Heart right ventricle (tissue), 16 donors: ENCODE measurements at regions not wholly inside any gene's neighbourhood (a gene's known extent, or its start where the extent isn't known, plus 50 kb on each side); places are given as distances from the start of the nearest gene placed in this dataset.

Experiments
- ATAC-seq, 8 donors: fragments of 200-7000 bp; cut with Tn5 transposase; one replicate each; pipeline ENCODE4 v1.9.1; 2020; ENCODE audit warnings: mild to moderate bottlenecking in 8 of 8, moderate library complexity in 8 of 8, moderate number of reproducible peaks in 1 of 8
- DNase-seq, 2 donors: peaks; one replicate each; pipeline ENCODE4 v3.0.0-alpha.2; 2020
- H3K27ac ChIP-seq, 10 donors: fragments of 200-600 bp; sonication (generic) in 2 of 10; one replicate each; pipeline versions ENCODE4 v1.5.0 to v1.8.0; 2020 to 2022; ENCODE audit warnings: mild to moderate bottlenecking in 3 of 10
- H3K27me3 ChIP-seq, 7 donors: fragments of 200-600 bp; one replicate each; pipeline ENCODE4 v1.8.0; 2021 to 2022; ENCODE audit warnings: mild to moderate bottlenecking in 2 of 7
- H3K36me3 ChIP-seq, 9 donors: fragments of 200-600 bp; sonication (generic) in 1 of 9; one replicate each; pipeline versions ENCODE4 v1.5.0 to v1.8.0; 2020 to 2022; ENCODE audit warnings: mild to moderate bottlenecking in 2 of 9
- H3K4me1 ChIP-seq, 9 donors: fragments of 200-600 bp; sonication (generic) in 1 of 9; one replicate each; pipeline versions ENCODE4 v1.5.0 to v1.8.0; 2020 to 2022; ENCODE audit warnings: mild to moderate bottlenecking in 4 of 9
- H3K4me3 ChIP-seq, 10 donors: fragments of 200-600 bp; sonication (generic) in 2 of 10; one replicate each; pipeline versions ENCODE4 v1.5.0 to v1.8.0; 2020 to 2022; ENCODE audit warnings: mild to moderate bottlenecking in 7 of 10, moderate library complexity in 2 of 10
- H3K9me3 ChIP-seq, 11 donors: fragments of 200-600 bp in 10 of 11; sonication (generic) in 2 of 11; one replicate each; pipeline versions ENCODE4 v1.5.0 to v1.8.0; 2013 to 2022; ENCODE audit warnings: mild to moderate bottlenecking in 2 of 11, control low read depth in 1 of 11, moderate library complexity in 1 of 11
- CTCF ChIP-seq, 9 donors: fragments of 200-600 bp; sonication (generic) in 2 of 9; IDR thresholded peaks; one replicate each; pipeline versions ENCODE4 v1.5.0 to v1.8.0; 2021 to 2022; ENCODE audit warnings: antibody characterized with exemption in 9 of 9, mild to moderate bottlenecking in 5 of 9, moderate library complexity in 1 of 9
- WGBS, 2 donors: extraction: QIAGEN DNeasy Blood & Tissue Kit; methylation state at CpG; one replicate each; pipeline ENCODE4 v1.1.7; 2013; ENCODE audit warnings: inconsistent platforms in 1 of 2; 5-methylcytosine and 5-hydroxymethylcytosine counted together
- intact Hi-C, 10 donors: fragments of 100-400 bp; cut with DNase I; formaldehyde crosslinking; loops; one replicate each; pipeline versions ENCODE4 v1.11.1 to v1.14.2; 2022
- donor health status: Arrhythmogenic right ventricular cardiomyopathy.
- donor health status: ischemic (EF 13 %, LVEDD 7.1; RV severe dilation, severe dysfunction).
- donor health status: healthy with polysubstance abuse.
- donor health status: DM: no; HTN: yes; CAD: no.
- donor health status: DM: no; HTN: no; CAD: no.
- donor health status: ischemic (EF 25% LVEDD 6.9; RV normal size, moderate dysfunction).
- donor health status: ischemic (EF 25% LVEDD 5.7; RV mildly dilated, moderate dysfunction).
- donor health status: healthy.
- donor health status: DM: yes; HTN: yes; CAD: no.
- donor health status: Ischemic cardiomyopathy.
- donor health status: ischemic (EF 35%, LVEDD 5.7; RV mildly dilated, moderate dysfunction).
- donor health status: nonischemic (EF 11% LVEDD 7.7; RV severe dilation, severe dysfunction).
- donor health status: DM: yes; HTN: yes; CAD: no.
- donor health status: PGD.
- donor health status: ischemic (EF 29% LVEDD 5.4; RV normal size, mild dysfunction).
- donor health status: nonischemic (EF 23%, LVEDD 6.1; RV moderate dilation, normal function).

DNA sequence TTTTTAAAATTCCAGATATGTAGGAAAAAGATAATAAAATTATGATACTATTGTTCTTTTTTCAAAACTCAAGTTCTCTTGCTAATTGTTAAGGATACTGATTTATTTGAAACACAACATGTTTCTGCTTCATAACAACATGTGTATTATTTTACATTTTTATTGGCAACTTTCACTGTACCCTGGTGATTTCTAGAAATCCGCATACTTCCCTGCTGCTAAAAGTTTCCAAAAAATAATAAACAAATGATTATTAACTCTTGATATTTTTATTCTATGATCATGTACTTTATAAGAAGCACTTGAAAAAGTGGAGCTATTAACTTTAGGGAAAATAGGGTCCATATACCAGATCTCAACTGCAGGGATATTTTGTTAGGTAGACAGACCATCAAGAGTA lies 71.2 kb upstream of the HCCS start:
- intact Hi-C loops, result no loop called here
- no peak for DNase-seq
- H3K4me3 ChIP-seq, result no peak overlapping the region
- ATAC-seq, result no peak
- no peak for TF ChIP-seq CTCF (IDR thresholded peaks at IDR 0.05)
- H3K36me3 ChIP-seq, result no peaks in the 10 kb centered on the region
- H3K9me3 ChIP-seq, result peaks cover 0 to 8% (median 1%) of the 10 kb centered on the region in 11 donors
- H3K27ac ChIP-seq, result no peak overlapping the region
- WGBS, 2 donors, result 72 to 76% methylated on average over 1 of the region's 1 CpG
- H3K27me3 ChIP-seq, result no peaks in the 10 kb centered on the region
- no peaks in the 10 kb centered on the region for H3K4me1 ChIP-seq

DNA sequence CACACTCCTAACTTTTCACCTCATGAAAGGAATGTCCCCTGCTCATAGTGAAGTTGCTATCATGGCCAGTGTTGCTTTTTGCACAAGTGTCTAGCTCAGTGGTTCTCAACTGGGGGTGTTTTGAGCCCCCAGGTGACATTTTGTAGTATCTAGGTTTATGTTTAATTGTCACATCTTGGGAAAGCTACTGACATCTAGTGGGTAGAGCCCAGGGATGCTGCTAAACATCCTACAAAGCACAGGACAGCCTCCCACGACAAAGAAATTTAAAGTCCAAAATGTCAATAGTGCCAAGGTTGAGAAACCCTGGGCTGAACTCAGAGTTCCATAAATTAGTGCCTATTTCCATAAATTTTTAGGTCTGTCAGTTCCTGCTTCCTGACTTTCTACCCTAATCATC lies 70.7 kb upstream of the HCCS start:
- ATAC-seq, result no peak
- WGBS, 2 donors, result 44 to 63% methylated on average over 1 of the region's 1 CpG
- peaks cover 0 to 12% (median 4%) of the 10 kb centered on the region in 11 donors for H3K9me3 ChIP-seq

GRCh38 chrX:11040996-11041395 lies 70.1 kb upstream of the HCCS start:
- 100% methylated on average over 2 of the region's 2 CpGs for WGBS, 2 donors
- Histone ChIP-seq H3K4me1 (no peaks in the 10 kb centered on the region), H3K27ac (no peak overlapping the region), H3K27me3 (no peaks in the 10 kb centered on the region), H3K4me3 (no peak overlapping the region), H3K9me3 (peaks cover 0 to 16% (median 4%) of the 10 kb centered on the region in 11 donors), H3K36me3 (no peaks in the 10 kb centered on the region)
- ATAC-seq, result no peak
- intact Hi-C loops, result no loop called here
- TF ChIP-seq CTCF (IDR thresholded peaks at IDR 0.05), result no peak
- no peak for DNase-seq

More for the DNA sequence above, 70.7 kb upstream of the HCCS start:
- no peaks in the 10 kb centered on the region for H3K4me1 ChIP-seq
- DNase-seq, result no peak
- no peaks in the 10 kb centered on the region for H3K27me3 ChIP-seq
- H3K27ac ChIP-seq, result no peak overlapping the region
- no peak for TF ChIP-seq CTCF (IDR thresholded peaks at IDR 0.05)
- no peak overlapping the region for H3K4me3 ChIP-seq
- no peaks in the 10 kb centered on the region for H3K36me3 ChIP-seq
- intact Hi-C loops, result no loop called here

- ATAC-seq (no peak), DNase-seq (no peak)
- intact Hi-C loops, result no loop called here
- 97 to 100% methylated on average over 2 of the region's 2 CpGs for WGBS, 2 donors
- TF ChIP-seq CTCF (IDR thresholded peaks at IDR 0.05), result no peak
- no peak overlapping the region for H3K4me3 ChIP-seq
- H3K9me3 ChIP-seq, result peaks cover 0 to 17% (median 0%) of the 10 kb centered on the region in 11 donors
- H3K4me1 ChIP-seq, result no peaks in the 10 kb centered on the region
- H3K27ac ChIP-seq, result no peak overlapping the region
- H3K27me3 ChIP-seq, result no peaks in the 10 kb centered on the region
- H3K36me3 ChIP-seq, result no peaks in the 10 kb centered on the region
Measured at GRCh38 chrX:11050013-11050412, 61.1 kb upstream of the HCCS start.

DNA sequence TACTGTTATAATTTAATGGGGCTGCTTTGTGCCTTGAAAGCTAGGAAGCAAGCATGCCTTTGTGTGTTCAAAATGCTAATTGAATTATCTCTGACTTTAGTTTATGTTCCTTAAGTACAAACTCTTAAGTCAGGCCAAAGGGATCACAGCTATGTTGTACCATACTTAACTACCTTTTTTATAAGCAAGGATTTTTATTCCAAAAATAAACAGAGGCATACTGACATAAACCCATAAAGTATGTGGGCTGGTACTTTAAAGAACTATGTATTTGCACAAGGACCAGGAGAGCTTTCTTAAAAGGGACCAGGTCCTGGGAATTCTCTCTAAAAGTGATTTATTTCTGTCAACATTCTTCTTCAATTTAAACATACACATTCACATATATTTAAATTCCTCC lies 57.8 kb upstream of the HCCS start:
- DNase-seq (no peak), ATAC-seq (no peak)
- intact Hi-C loops, result no loop called here
- Histone ChIP-seq H3K4me3 (no peak overlapping the region), H3K9me3 (no peaks in the 10 kb centered on the region), H3K4me1 (no peaks in the 10 kb centered on the region), H3K27ac (no peak overlapping the region), H3K36me3 (no peaks in the 10 kb centered on the region), H3K27me3 (no peaks in the 10 kb centered on the region)
- TF ChIP-seq CTCF (IDR thresholded peaks at IDR 0.05), result no peak
